ENCODE measurements at regions not wholly inside any gene's neighbourhood (a gene's known extent, or its start where the extent isn't known, plus 50 kb on each side); places are given as distances from the start of the nearest gene placed in this dataset.

- H3K4me1 ChIP-seq = no peaks in the 10 kb centered on the region
- TF ChIP-seq CTCF (IDR thresholded peaks at IDR 0.05) (no peak), POLR2A (IDR thresholded peaks at IDR 0.05) (no peak)
- intact Hi-C loops (cut with DNase I; ENCODE audit: low total_unique reads) = no loop called here
- H3K9me3 ChIP-seq = no peaks in the 10 kb centered on the region
- no peak for DNase-seq
- no peaks in the 10 kb centered on the region for H3K36me3 ChIP-seq
- no peak overlapping the region for H3K4me3 ChIP-seq
- H3K27ac ChIP-seq = no peak overlapping the region
- H3K27me3 ChIP-seq = no peaks in the 10 kb centered on the region
Measured at GRCh38 chr4:66959207-66959606, 586.1 kb downstream of the CENPC start.

GRCh38 chr4:66956852-66957251 is 588.5 kb downstream of the CENPC start:
- no peaks in the 10 kb centered on the region for H3K4me1 ChIP-seq
- H3K27me3 ChIP-seq = no peaks in the 10 kb centered on the region
- no peaks in the 10 kb centered on the region for H3K9me3 ChIP-seq
- TF ChIP-seq CTCF (IDR thresholded peaks at IDR 0.05) = no peak
- no peak for TF ChIP-seq POLR2A (IDR thresholded peaks at IDR 0.05)
- intact Hi-C loops (cut with DNase I; ENCODE audit: low total_unique reads) = no loop called here
- H3K27ac ChIP-seq = no peak overlapping the region
- no peaks in the 10 kb centered on the region for H3K36me3 ChIP-seq
- DNase-seq = no peak
- H3K4me3 ChIP-seq = no peak overlapping the region

- H3K27me3 ChIP-seq = no peaks in the 10 kb centered on the region
- no peak overlapping the region for H3K27ac ChIP-seq
- H3K36me3 ChIP-seq = no peaks in the 10 kb centered on the region
- H3K9me3 ChIP-seq = no peaks in the 10 kb centered on the region
- H3K4me1 ChIP-seq = no peaks in the 10 kb centered on the region
- no peak for DNase-seq
- intact Hi-C loops (cut with DNase I; ENCODE audit: low total_unique reads) = no loop called here
- H3K4me3 ChIP-seq = no peak overlapping the region
- TF ChIP-seq CTCF (IDR thresholded peaks at IDR 0.05) (no peak), POLR2A (IDR thresholded peaks at IDR 0.05) (no peak)
Measured at GRCh38 chr4:66956426-66956825, 588.9 kb downstream of the CENPC start.

- Histone ChIP-seq H3K4me3 (no peak overlapping the region), H3K27ac (no peak overlapping the region), H3K4me1 (no peaks in the 10 kb centered on the region), H3K9me3 (no peaks in the 10 kb centered on the region), H3K27me3 (no peaks in the 10 kb centered on the region), H3K36me3 (no peaks in the 10 kb centered on the region)
- DNase-seq = no peak
- TF ChIP-seq POLR2A (IDR thresholded peaks at IDR 0.05) (no peak), CTCF (IDR thresholded peaks at IDR 0.05) (no peak)
- intact Hi-C loops (cut with DNase I; ENCODE audit: low total_unique reads) = no loop called here
Measured at GRCh38 chr4:66955784-66956183, 589.5 kb downstream of the CENPC start.

GRCh38 chr4:66949419-66949818 is 595.9 kb downstream of the CENPC start:
- intact Hi-C loops (cut with DNase I; ENCODE audit: low total_unique reads) = no loop called here
- H3K4me1 ChIP-seq = no peaks in the 10 kb centered on the region
- no peaks in the 10 kb centered on the region for H3K36me3 ChIP-seq
- H3K27me3 ChIP-seq = no peaks in the 10 kb centered on the region
- no peaks in the 10 kb centered on the region for H3K9me3 ChIP-seq
- DNase-seq = no peak
- no peak for TF ChIP-seq CTCF (IDR thresholded peaks at IDR 0.05)
- no peak for TF ChIP-seq POLR2A (IDR thresholded peaks at IDR 0.05)
- H3K27ac ChIP-seq = no peak overlapping the region
- H3K4me3 ChIP-seq = no peak overlapping the region

All from uterus (tissue), 3 donors.